GM12878 (cell line): ENCODE measurements at regions not wholly inside any gene's neighbourhood (a gene's known extent, or its start where the extent isn't known, plus 50 kb on each side); places are given as distances from the start of the nearest gene placed in this dataset.

Experiments used
- BCL11A ChIP-seq: IDR thresholded peaks from 2 replicates; pipeline ENCODE4 v1.6.1; 2011; ENCODE audit warnings: low read depth, low read length
- BHLHE40 ChIP-seq, 2 experiments: fragments of 450-650 bp in 1 of 2; IDR thresholded peaks; 2 replicates each; pipeline ENCODE4 v1.6.1; 2011 to 2017; ENCODE audit warnings: low read depth in 2 of 2, borderline replicate concordance in 1 of 2, improper control_type of control experiment in 1 of 2, low read length in 1 of 2, mild to moderate bottlenecking in 1 of 2
- BMI1 ChIP-seq: fragments of 450-650 bp; IDR thresholded peaks from 2 replicates; pipeline ENCODE4 v1.6.1; 2016; ENCODE audit warnings: mild to moderate bottlenecking, moderate library complexity, borderline replicate concordance
- BRCA1 ChIP-seq: IDR thresholded peaks from 2 replicates; pipeline ENCODE4 v1.6.1; 2011; ENCODE audit warnings: low read depth, low read length, improper control_type of control experiment
- CEBPZ ChIP-seq: fragments of 150-350 bp; IDR thresholded peaks from 2 replicates; pipeline ENCODE4 v1.6.1; 2016; ENCODE audit warnings: low read depth, low read length
- CTCF ChIP-seq, 3 experiments: IDR thresholded peaks in 2 of 3; conservative IDR thresholded peaks in 1 of 3; 2 replicates each; pipeline ENCODE4 v1.5.1; 2011; ENCODE audit warnings: low read depth in 3 of 3, low read length in 3 of 3, mild to moderate bottlenecking in 3 of 3, control low read depth in 2 of 3, moderate library complexity in 2 of 3, inconsistent platforms in 1 of 3, mixed read lengths in 1 of 3; ENCODE audit not compliant: control insufficient read depth in 2 of 3, insufficient read depth in 1 of 3; ENCODE audit errors: extremely low read depth in 1 of 3
- NFIC ChIP-seq: IDR thresholded peaks from 2 replicates; pipeline ENCODE4 v1.6.1; 2012; ENCODE audit warnings: low read depth, mild to moderate bottlenecking, inconsistent platforms, low read length, moderate library complexity
- NR2C2 ChIP-seq: IDR thresholded peaks from 2 replicates; pipeline ENCODE4 v1.6.1; 2011; ENCODE audit warnings: borderline replicate concordance, low read depth; ENCODE audit not compliant: control insufficient read depth, insufficient read length
- PRDM15 ChIP-seq: fragments of 450-650 bp; formaldehyde crosslinking; IDR thresholded peaks from 2 replicates; pipeline ENCODE4 v1.4.0; 2020; ENCODE audit warnings: mild to moderate bottlenecking, moderate library complexity
- TCF12 ChIP-seq: IDR thresholded peaks from 2 replicates; pipeline ENCODE4 v1.6.1; 2011; ENCODE audit warnings: low read depth, mild to moderate bottlenecking, low read length

GRCh38 chr2:220646424-220646823 lies 925.7 kb downstream of the EPHA4 start:
- TF ChIP-seq NR2C2: no peak
- TF ChIP-seq BMI1: no peak
- TF ChIP-seq TCF12: no peak
- TF ChIP-seq CEBPZ: no peak
- no peak for TF ChIP-seq NFIC
- TF ChIP-seq BHLHE40 (IDR thresholded peaks at IDR 0.05; ENCODE audit: borderline replicate concordance in 1 of 2, low read depth in 2 of 2, low read length in 1 of 2): no peak
- TF ChIP-seq BRCA1: no peak
- no peak for TF ChIP-seq PRDM15
- no peak for TF ChIP-seq BCL11A
- no peak for TF ChIP-seq CTCF (IDR thresholded peaks at IDR 0.05 in 2 of 3, conservative IDR thresholded peaks at IDR 0.05 in 1 of 3; ENCODE audit: control insufficient read depth in 2 of 3, extremely low read depth in 1 of 3, insufficient read depth in 1 of 3, low read depth in 3 of 3, low read length in 3 of 3)
